K562 (cell line): ENCODE measurements at regions not wholly inside any gene's neighbourhood (a gene's known extent, or its start where the extent isn't known, plus 50 kb on each side); places are given as distances from the start of the nearest gene placed in this dataset.

Experiments
- EP300 ChIP-seq: IDR thresholded peaks from 2 replicates; pipeline ENCODE4 v1.6.1; 2012; ENCODE audit warnings: low read length, improper control_type of control experiment
- EP400 ChIP-seq: fragments of 450-650 bp; IDR thresholded peaks from 2 replicates; pipeline ENCODE4 v1.6.1; 2017; ENCODE audit warnings: antibody characterized with exemption, mild to moderate bottlenecking, moderate library complexity
- HBP1 ChIP-seq: fragments of 450-650 bp; formaldehyde crosslinking; IDR thresholded peaks from 2 replicates; pipeline ENCODE4 v1.4.0; 2022; ENCODE audit warnings: missing genetic modification characterization
- HNRNPH1 ChIP-seq: fragments of 200-400 bp; formaldehyde crosslinking; optimal IDR thresholded peaks from 2 replicates; pipeline ENCODE3; 2017; ENCODE audit warnings: low read depth, mild to moderate bottlenecking, low read length, moderate library complexity
- HOMEZ ChIP-seq: fragments of 250-450 bp; sonication (Bioruptor Pico); IDR thresholded peaks from 2 replicates; pipeline ENCODE4 v1.4.0; 2020; ENCODE audit warnings: mild to moderate bottlenecking, moderate library complexity
- POLR2AphosphoS5 ChIP-seq: IDR thresholded peaks from 2 replicates; pipeline ENCODE4 v1.6.1; 2011; ENCODE audit warnings: mild to moderate bottlenecking, low read depth, low read length, moderate library complexity; ENCODE audit not compliant: control insufficient read depth, insufficient read depth
- POLR2G ChIP-seq: fragments of 200-400 bp; formaldehyde crosslinking; IDR thresholded peaks from 2 replicates; pipeline ENCODE4 v1.6.1; 2017; ENCODE audit warnings: low read depth, mild to moderate bottlenecking, antibody characterized with exemption, low read length, moderate library complexity
- POLR3G ChIP-seq: IDR thresholded peaks from 2 replicates; pipeline ENCODE4 v1.6.1; 2011; ENCODE audit not compliant: insufficient read length, insufficient replicate concordance; ENCODE audit errors: extremely low read depth
- ZBTB43 ChIP-seq: sonication (generic); formaldehyde crosslinking; IDR thresholded peaks from 2 replicates; pipeline ENCODE4 v1.8.0; 2023; ENCODE audit warnings: mild to moderate bottlenecking, missing genetic modification reagents
- ZNF121 ChIP-seq: sonication (generic); formaldehyde crosslinking; conservative IDR thresholded peaks from 2 replicates; pipeline ENCODE4 v1.8.0; 2022; ENCODE audit warnings: missing genetic modification reagents
- ZNF766 ChIP-seq: fragments of 200-800 bp; sonication (Bioruptor generic); conservative IDR thresholded peaks from 2 replicates; pipeline ENCODE4 v1.6.1; 2016; ENCODE audit warnings: missing genetic modification characterization, missing compliant biosample characterization

GRCh38 chr9:1946526-1947283 lies 68.4 kb upstream of the SMARCA2 start:
- TF ChIP-seq EP300 = no peak
- no peak for TF ChIP-seq HBP1 (CRISPR knock-in tag)
- no peak for TF ChIP-seq POLR2AphosphoS5
- TF ChIP-seq EP400 = no peak
- TF ChIP-seq ZNF766 = no peak
- no peak for TF ChIP-seq ZBTB43 (CRISPR knock-in tag)
- TF ChIP-seq POLR3G = no peak
- TF ChIP-seq HOMEZ (CRISPR knock-in tag) = no peak
- TF ChIP-seq POLR2G = no peak
- TF ChIP-seq ZNF121 (CRISPR knock-in tag) = no peak
- no peak for TF ChIP-seq HNRNPH1
